ENCODE measurements at regions not wholly inside any gene's neighbourhood (a gene's known extent, or its start where the extent isn't known, plus 50 kb on each side); places are given as distances from the start of the nearest gene placed in this dataset.

DNA sequence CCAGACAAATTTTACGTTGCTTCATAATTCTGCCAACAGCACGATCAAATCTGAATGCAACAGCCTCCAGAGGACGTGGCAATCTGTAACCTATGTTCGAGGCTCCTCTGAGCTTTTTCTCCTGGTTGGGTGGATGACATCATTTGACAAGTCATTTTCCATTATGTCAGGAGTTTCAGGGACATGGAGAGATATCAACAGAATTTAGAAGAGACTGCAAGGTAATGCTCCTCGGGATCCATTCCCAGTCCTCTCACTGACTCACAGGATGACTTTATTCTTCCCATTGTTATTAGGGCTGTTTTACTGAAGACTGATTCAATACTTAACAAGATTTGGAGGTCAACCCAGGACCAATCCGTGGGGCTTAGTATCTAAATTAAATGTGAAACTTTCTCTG lies 72.5 kb upstream of the RNF152 start:
- H3K4me2 ChIP-seq (ENCODE audit: low read depth, low read length) = no peak overlapping the region
- H3K56ac ChIP-seq (ENCODE audit: extremely low read depth, insufficient read depth, low read length) = no peak overlapping the region
- ATAC-seq (ENCODE audit: low read depth) = no peak
- no peak overlapping the region for H4K5ac ChIP-seq (ENCODE audit: low read depth, low read length)
- no peak overlapping the region for H3K23ac ChIP-seq (ENCODE audit: low read depth, low read length)
- no TSS peak for BruUV-seq (replicated peaks)
- no peak overlapping the region for H2BK15ac ChIP-seq (ENCODE audit: low read depth, low read length)
- H2BK5ac ChIP-seq (ENCODE audit: low read depth, low read length, poor library complexity, severe bottlenecking) = no peak overlapping the region
- H3K4me1 ChIP-seq (ENCODE audit: control insufficient read depth, insufficient read depth, low read length) = no peaks in the 10 kb centered on the region
- no peak overlapping the region for H4K8ac ChIP-seq (ENCODE audit: low read depth in 2 of 2, low read length in 2 of 2)
- POLR2A ChIA-PET (ENCODE audit: unreplicated experiment) = no interaction called here
- H3K27me3 ChIP-seq (ENCODE audit: control insufficient read depth, insufficient read depth, low read length) = no peaks in the 10 kb centered on the region
- intact Hi-C loops (cut with micrococcal nuclease) (no loop called here), in situ Hi-C loops (cut with MboI; ENCODE audit: low sequenced_read_pairs) (no loop called here), dilution Hi-C loops (cut with HindIII; ENCODE audit: low sequenced_read_pairs, unreplicated experiment) (no loop called here)
- H3K18ac ChIP-seq (ENCODE audit: low read depth, low read length) = no peak overlapping the region
- CTCF ChIA-PET = interaction anchor here (0.5 kb wide), 1 partner anchor 260 kb away, joined by 5 read pairs; no protein-coding TSS in a partner anchor
- H3K27ac ChIP-seq (ENCODE audit: insufficient read depth, low read length) = no peak overlapping the region
- H3K4ac ChIP-seq (ENCODE audit: low read depth, low read length) = no peak overlapping the region
- no peaks in the 10 kb centered on the region for H3K36me3 ChIP-seq (ENCODE audit: control insufficient read depth, insufficient read depth, low read length)
- H2BK120ac ChIP-seq (ENCODE audit: low read depth, low read length) = no peak overlapping the region
- H3K14ac ChIP-seq (replicated peaks; ENCODE audit: low read depth, low read length) = no peak overlapping the region
- no peak overlapping the region for H2AK5ac ChIP-seq (ENCODE audit: low read depth, low read length)
- H3K9me1 ChIP-seq (ENCODE audit: insufficient read depth, low read length) = peaks cover 2% of the 10 kb centered on the region; the same call in 1 of the 2 replicates
- no peaks in the 10 kb centered on the region for H4K20me1 ChIP-seq (ENCODE audit: insufficient read depth, low read length)
- no peak overlapping the region for H2AK9ac ChIP-seq (replicated peaks; ENCODE audit: low read depth, low read length, poor library complexity)
- H3K9ac ChIP-seq (ENCODE audit: low read depth, low read length) = no peak overlapping the region
- no peak overlapping the region for H3K4me3 ChIP-seq (ENCODE audit: insufficient read depth, low read depth, low read length)
- no CpG with 5 or more reads among the region's 6 CpGs for WGBS, 2 experiments (ENCODE audit: extremely low coverage in 2 of 2, insufficient read length in 1 of 2)
- H2AFZ ChIP-seq (replicated peaks; ENCODE audit: low read length, poor library complexity) = no peak overlapping the region
- no peak overlapping the region for H4K91ac ChIP-seq (ENCODE audit: insufficient read depth, low read depth, low read length)
- H2BK20ac ChIP-seq (ENCODE audit: low read depth, low read length) = no peak overlapping the region
- DNase-seq = no peak
- no peaks in the 10 kb centered on the region for H3K9me3 ChIP-seq (ENCODE audit: control insufficient read depth, insufficient read depth, low read length)
- no peak for TF ChIP-seq FOS (IDR thresholded peaks at IDR 0.05; ENCODE audit: low read depth, low read length)
- TF ChIP-seq, protein P1, sequence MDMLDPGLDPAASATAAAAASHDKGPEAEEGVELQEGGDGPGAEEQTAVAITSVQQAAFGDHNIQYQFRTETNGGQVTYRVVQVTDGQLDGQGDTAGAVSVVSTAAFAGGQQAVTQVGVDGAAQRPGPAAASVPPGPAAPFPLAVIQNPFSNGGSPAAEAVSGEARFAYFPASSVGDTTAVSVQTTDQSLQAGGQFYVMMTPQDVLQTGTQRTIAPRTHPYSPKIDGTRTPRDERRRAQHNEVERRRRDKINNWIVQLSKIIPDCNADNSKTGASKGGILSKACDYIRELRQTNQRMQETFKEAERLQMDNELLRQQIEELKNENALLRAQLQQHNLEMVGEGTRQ (IDR thresholded peaks at IDR 0.05; ENCODE audit: low read depth, low read length) = no peak
- TF ChIP-seq CEBPB (IDR thresholded peaks at IDR 0.05; ENCODE audit: low read depth, low read length) = no peak
- no peak for TF ChIP-seq SMC3 (IDR thresholded peaks at IDR 0.05; ENCODE audit: low read depth, low read length)
- TF ChIP-seq BHLHE40 (IDR thresholded peaks at IDR 0.05; ENCODE audit: low read depth, low read length) = no peak
- no peak for TF ChIP-seq RCOR1 (IDR thresholded peaks at IDR 0.05; ENCODE audit: insufficient replicate concordance, low read length)
- TF ChIP-seq, protein P2, sequence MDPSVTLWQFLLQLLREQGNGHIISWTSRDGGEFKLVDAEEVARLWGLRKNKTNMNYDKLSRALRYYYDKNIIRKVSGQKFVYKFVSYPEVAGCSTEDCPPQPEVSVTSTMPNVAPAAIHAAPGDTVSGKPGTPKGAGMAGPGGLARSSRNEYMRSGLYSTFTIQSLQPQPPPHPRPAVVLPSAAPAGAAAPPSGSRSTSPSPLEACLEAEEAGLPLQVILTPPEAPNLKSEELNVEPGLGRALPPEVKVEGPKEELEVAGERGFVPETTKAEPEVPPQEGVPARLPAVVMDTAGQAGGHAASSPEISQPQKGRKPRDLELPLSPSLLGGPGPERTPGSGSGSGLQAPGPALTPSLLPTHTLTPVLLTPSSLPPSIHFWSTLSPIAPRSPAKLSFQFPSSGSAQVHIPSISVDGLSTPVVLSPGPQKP (IDR thresholded peaks at IDR 0.05; ENCODE audit: borderline replicate concordance, low read depth, low read length) = no peak
- TF ChIP-seq RFX5 (IDR thresholded peaks at IDR 0.05; ENCODE audit: low read depth, low read length) = no peak
- TF ChIP-seq, protein P3, sequence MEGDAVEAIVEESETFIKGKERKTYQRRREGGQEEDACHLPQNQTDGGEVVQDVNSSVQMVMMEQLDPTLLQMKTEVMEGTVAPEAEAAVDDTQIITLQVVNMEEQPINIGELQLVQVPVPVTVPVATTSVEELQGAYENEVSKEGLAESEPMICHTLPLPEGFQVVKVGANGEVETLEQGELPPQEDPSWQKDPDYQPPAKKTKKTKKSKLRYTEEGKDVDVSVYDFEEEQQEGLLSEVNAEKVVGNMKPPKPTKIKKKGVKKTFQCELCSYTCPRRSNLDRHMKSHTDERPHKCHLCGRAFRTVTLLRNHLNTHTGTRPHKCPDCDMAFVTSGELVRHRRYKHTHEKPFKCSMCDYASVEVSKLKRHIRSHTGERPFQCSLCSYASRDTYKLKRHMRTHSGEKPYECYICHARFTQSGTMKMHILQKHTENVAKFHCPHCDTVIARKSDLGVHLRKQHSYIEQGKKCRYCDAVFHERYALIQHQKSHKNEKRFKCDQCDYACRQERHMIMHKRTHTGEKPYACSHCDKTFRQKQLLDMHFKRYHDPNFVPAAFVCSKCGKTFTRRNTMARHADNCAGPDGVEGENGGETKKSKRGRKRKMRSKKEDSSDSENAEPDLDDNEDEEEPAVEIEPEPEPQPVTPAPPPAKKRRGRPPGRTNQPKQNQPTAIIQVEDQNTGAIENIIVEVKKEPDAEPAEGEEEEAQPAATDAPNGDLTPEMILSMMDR (conservative IDR thresholded peaks at IDR 0.05; ENCODE audit: low read depth, low read length) = no peak
- no peak for TF ChIP-seq MAFK (IDR thresholded peaks at IDR 0.05; ENCODE audit: low read depth, low read length)
- no peak for TF ChIP-seq POLR2A (IDR thresholded peaks at IDR 0.05; ENCODE audit: low read depth, low read length)
- TF ChIP-seq NFE2L2 (IDR thresholded peaks at IDR 0.05; ENCODE audit: low read depth, low read length) = no peak
- no peak for TF ChIP-seq CHD1 (IDR thresholded peaks at IDR 0.05; ENCODE audit: low read depth, low read length)
- TF ChIP-seq MAZ (IDR thresholded peaks at IDR 0.05; ENCODE audit: borderline replicate concordance, low read depth, low read length) = no peak
- TF ChIP-seq MXI1 (IDR thresholded peaks at IDR 0.05; ENCODE audit: borderline replicate concordance, low read depth, low read length) = no peak
- TF ChIP-seq RAD21 (IDR thresholded peaks at IDR 0.05; ENCODE audit: low read length) = no peak
- H3K79me1 ChIP-seq (ENCODE audit: low read depth in 1 of 2, low read length in 2 of 2) = no peaks in the 10 kb centered on the region

Measured in IMR-90 (cell line).